Hepatocyte (in vitro differentiated cells): ENCODE measurements at regions not wholly inside any gene's neighbourhood (a gene's known extent, or its start where the extent isn't known, plus 50 kb on each side); places are given as distances from the start of the nearest gene placed in this dataset.
"Not testable (repeated sequence)": the region's sequence is repeated elsewhere in the genome, so short reads cannot be mapped to it uniquely, and the experiment has no call there.

Experiments used
- CTCF ChIP-seq: fragments of 200-600 bp; sonication (generic); IDR thresholded peaks from 2 replicates; pipeline ENCODE4 v1.5.1; 2016; ENCODE audit warnings: antibody characterized with exemption, mild to moderate bottlenecking; ENCODE audit not compliant: poor library complexity
- EZH2phosphoT487 ChIP-seq: fragments of 200-600 bp; sonication (generic); IDR thresholded peaks from one replicate; pipeline ENCODE4 v1.6.1; 2018; ENCODE audit warnings: antibody characterized with exemption, mild to moderate bottlenecking, low read depth, moderate library complexity; ENCODE audit not compliant: unreplicated experiment, severe bottlenecking

- TF ChIP-seq CTCF, EZH2phosphoT487: not testable (repeated sequence)
Measured at GRCh38 chr14:105628531-105629067, 102.2 kb downstream of the TMEM121 start.
